Ovary (tissue), 3 donors: ENCODE measurements at regions not wholly inside any gene's neighbourhood (a gene's known extent, or its start where the extent isn't known, plus 50 kb on each side); places are given as distances from the start of the nearest gene placed in this dataset.

ENCODE experiments used
- POLR2A ChIP-seq: fragments of 450-650 bp; IDR thresholded peaks from one replicate; pipeline ENCODE4 v1.6.1; 2017; ENCODE audit warnings: antibody characterized with exemption, mild to moderate bottlenecking, moderate library complexity
- TF ChIP-seq, protein P1 (sequence below), 3 donors: fragments of 450-650 bp in 2 of 3; fragments of 200-600 bp in 1 of 3; IDR thresholded peaks; one replicate each; pipeline versions ENCODE4 v1.5.1 to v1.8.0; 2016 to 2022; ENCODE audit warnings: antibody characterized with exemption in 3 of 3, mild to moderate bottlenecking in 1 of 3
- donor health status: DM: no; HTN: no; CAD: no.

DNA sequence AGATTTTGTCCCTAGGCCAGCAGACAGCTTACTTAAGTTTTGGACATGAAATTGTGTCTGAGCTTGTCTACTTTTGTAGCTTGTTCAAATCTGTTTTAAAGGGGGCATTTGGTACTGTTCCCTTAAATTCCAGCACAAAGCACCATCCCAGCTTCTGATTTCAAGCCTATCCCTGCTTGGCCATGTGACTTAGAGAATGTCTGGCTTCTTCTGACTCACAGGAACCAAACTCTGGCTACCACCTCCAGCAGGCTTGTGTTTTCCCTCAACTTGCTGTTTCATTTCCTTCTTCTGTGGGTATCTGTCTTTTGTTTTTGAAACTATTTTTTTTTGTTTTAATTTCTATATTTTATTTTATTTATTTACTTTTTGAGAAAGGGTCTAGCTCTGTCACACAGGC, 97.9 kb upstream of the FZD8 start:
- no peak for TF ChIP-seq POLR2A
- TF ChIP-seq, protein P1, sequence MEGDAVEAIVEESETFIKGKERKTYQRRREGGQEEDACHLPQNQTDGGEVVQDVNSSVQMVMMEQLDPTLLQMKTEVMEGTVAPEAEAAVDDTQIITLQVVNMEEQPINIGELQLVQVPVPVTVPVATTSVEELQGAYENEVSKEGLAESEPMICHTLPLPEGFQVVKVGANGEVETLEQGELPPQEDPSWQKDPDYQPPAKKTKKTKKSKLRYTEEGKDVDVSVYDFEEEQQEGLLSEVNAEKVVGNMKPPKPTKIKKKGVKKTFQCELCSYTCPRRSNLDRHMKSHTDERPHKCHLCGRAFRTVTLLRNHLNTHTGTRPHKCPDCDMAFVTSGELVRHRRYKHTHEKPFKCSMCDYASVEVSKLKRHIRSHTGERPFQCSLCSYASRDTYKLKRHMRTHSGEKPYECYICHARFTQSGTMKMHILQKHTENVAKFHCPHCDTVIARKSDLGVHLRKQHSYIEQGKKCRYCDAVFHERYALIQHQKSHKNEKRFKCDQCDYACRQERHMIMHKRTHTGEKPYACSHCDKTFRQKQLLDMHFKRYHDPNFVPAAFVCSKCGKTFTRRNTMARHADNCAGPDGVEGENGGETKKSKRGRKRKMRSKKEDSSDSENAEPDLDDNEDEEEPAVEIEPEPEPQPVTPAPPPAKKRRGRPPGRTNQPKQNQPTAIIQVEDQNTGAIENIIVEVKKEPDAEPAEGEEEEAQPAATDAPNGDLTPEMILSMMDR (IDR thresholded peaks at IDR 0.05) = no peak
